ENCODE measurements at regions not wholly inside any gene's neighbourhood (a gene's known extent, or its start where the extent isn't known, plus 50 kb on each side); places are given as distances from the start of the nearest gene placed in this dataset.

DNA sequence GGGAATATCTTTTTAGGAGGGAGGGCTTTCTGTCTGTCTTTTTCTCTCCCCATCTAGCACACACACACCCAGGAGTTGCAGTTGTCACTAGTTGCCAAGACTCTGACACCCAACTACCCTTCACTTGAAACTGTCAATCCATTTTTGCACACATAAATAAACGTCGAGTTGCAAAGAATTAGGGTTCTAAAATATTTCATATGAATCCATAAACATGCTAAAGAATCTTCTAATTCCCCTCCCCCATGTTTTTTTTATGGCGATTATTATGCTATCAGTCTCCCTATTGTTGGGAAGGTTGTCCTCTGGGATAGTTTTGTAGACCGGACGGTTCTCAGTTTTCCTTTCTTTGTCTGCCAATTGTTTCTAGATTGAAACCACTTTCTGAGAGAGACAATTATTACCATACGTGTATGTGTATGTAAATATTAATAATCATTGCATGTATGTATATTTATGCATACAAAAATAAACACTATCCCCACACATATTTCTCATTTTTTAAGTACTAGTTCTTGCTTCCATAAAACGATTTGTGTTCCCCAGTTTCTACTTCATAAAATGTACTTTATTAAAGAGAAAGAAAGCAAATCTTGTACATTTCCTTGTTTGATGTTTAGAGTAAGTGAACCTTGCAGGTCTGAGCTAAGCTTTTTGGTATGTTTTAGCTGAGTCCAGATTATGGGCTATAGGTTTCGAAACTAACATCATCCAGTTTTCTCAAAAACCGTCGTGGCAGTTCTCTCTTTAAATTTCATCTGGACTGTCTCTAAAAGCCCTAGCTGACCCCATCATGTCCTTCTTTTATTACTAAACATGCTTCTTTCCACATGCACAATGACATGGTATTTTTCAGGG, 165.0 kb upstream of the MPDZ start:
- no peak overlapping the region for H3K4me2 ChIP-seq (replicated peaks; ENCODE audit: low read depth, low read length, poor library complexity, severe bottlenecking)
- no peak for ATAC-seq (ENCODE audit: low read depth)

More for the DNA sequence above, 165.0 kb upstream of the MPDZ start:
- H2AFZ ChIP-seq (ENCODE audit: insufficient read depth, low read depth, low read length, poor library complexity, severe bottlenecking) = no peak overlapping the region
- intact Hi-C loops (cut with micrococcal nuclease) = no loop called here
- H4K20me1 ChIP-seq (ENCODE audit: control insufficient read depth, insufficient read depth, low read length, poor library complexity, severe bottlenecking) = no peaks in the 10 kb centered on the region
- H3K27me3 Mint-ChIP-seq = no peaks in the 10 kb centered on the region
- H3K9me3 Mint-ChIP-seq (ENCODE audit: insufficient read depth) = no peaks in the 10 kb centered on the region
- H3K27ac Mint-ChIP-seq = no peak overlapping the region
- H3K9ac ChIP-seq (ENCODE audit: low read length) = no peak overlapping the region
- H3K4me3 Mint-ChIP-seq = no peak overlapping the region
- TF ChIP-seq, protein P1, sequence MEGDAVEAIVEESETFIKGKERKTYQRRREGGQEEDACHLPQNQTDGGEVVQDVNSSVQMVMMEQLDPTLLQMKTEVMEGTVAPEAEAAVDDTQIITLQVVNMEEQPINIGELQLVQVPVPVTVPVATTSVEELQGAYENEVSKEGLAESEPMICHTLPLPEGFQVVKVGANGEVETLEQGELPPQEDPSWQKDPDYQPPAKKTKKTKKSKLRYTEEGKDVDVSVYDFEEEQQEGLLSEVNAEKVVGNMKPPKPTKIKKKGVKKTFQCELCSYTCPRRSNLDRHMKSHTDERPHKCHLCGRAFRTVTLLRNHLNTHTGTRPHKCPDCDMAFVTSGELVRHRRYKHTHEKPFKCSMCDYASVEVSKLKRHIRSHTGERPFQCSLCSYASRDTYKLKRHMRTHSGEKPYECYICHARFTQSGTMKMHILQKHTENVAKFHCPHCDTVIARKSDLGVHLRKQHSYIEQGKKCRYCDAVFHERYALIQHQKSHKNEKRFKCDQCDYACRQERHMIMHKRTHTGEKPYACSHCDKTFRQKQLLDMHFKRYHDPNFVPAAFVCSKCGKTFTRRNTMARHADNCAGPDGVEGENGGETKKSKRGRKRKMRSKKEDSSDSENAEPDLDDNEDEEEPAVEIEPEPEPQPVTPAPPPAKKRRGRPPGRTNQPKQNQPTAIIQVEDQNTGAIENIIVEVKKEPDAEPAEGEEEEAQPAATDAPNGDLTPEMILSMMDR (IDR thresholded peaks at IDR 0.05) = no peak
- no peak for TF ChIP-seq EZH2 (IDR thresholded peaks at IDR 0.05; ENCODE audit: borderline replicate concordance, insufficient read depth, low read depth, low read length, poor library complexity, severe bottlenecking)
- no peaks in the 10 kb centered on the region for H3K4me1 ChIP-seq (ENCODE audit: control insufficient read depth in 2 of 2, insufficient read depth in 2 of 2, low read length in 2 of 2)
- H3K36me3 ChIP-seq (replicated peaks in 1 of 2; ENCODE audit: control extremely low read depth in 1 of 2, control insufficient read depth in 1 of 2, extremely low read depth in 1 of 2, insufficient read depth in 2 of 2, low read length in 1 of 2) = no peaks in the 10 kb centered on the region
- CTCF ChIA-PET = no interaction called here
- H3K79me2 ChIP-seq (ENCODE audit: control insufficient read depth, insufficient read depth, low read length) = no peaks in the 10 kb centered on the region
- H3K4me1 Mint-ChIP-seq = no peaks in the 10 kb centered on the region
- no CpG with 5 or more reads among the region's 10 CpGs for WGBS (ENCODE audit: insufficient coverage)
- H3K9me3 ChIP-seq (ENCODE audit: control extremely low read depth in 1 of 3, control insufficient read depth in 2 of 3, insufficient read depth in 1 of 3, low read length in 2 of 3) = no peaks in the 10 kb centered on the region
- no peaks in the 10 kb centered on the region for H3K27me3 ChIP-seq (replicated peaks in 1 of 4; ENCODE audit: control extremely low read depth in 1 of 4, control insufficient read depth in 3 of 4, insufficient read depth in 4 of 4, low read length in 3 of 4)
- DNase-seq = no peak
- no peak overlapping the region for H3K4me3 ChIP-seq (ENCODE audit: control extremely low read depth in 1 of 5, extremely low read depth in 1 of 5, insufficient read depth in 1 of 5, low read depth in 2 of 5, low read length in 4 of 5)
- no peak overlapping the region for H3K27ac ChIP-seq (ENCODE audit: low read length in 2 of 2)
- POLR2A ChIA-PET = no interaction called here

Measured in B cell (primary cell).